SK-N-SH treated with all-trans-retinoic acid at 6 μM for 48 hours (cell line): ENCODE measurements at regions not wholly inside any gene's neighbourhood (a gene's known extent, or its start where the extent isn't known, plus 50 kb on each side); places are given as distances from the start of the nearest gene placed in this dataset.
A peak's percentile ranks its signal among the peaks of the same experiment; 100 is the strongest.

ENCODE experiments used
- ATAC-seq: fragments of 200-7000 bp; cut with Tn5 transposase; 3 replicates; pipeline ENCODE4 v1.9.1; 2020; ENCODE audit warnings: mild to moderate bottlenecking, moderate library complexity
- ARNTL ChIP-seq: fragments of 450-650 bp; formaldehyde crosslinking; IDR thresholded peaks from 2 replicates; pipeline ENCODE4 v1.5.0; 2020; ENCODE audit warnings: low read depth, mild to moderate bottlenecking, moderate library complexity, borderline replicate concordance
- CSDC2 ChIP-seq: fragments of 250-450 bp; sonication (Bioruptor Pico); IDR thresholded peaks from 2 replicates; pipeline ENCODE4 v1.5.0; 2020; ENCODE audit warnings: mild to moderate bottlenecking, moderate library complexity
- ESRRG ChIP-seq: fragments of 250-450 bp; sonication (Bioruptor Pico); IDR thresholded peaks from 2 replicates; pipeline ENCODE4 v1.6.1; 2021; ENCODE audit warnings: mild to moderate bottlenecking
- ISL1 ChIP-seq: fragments of 250-450 bp; sonication (Bioruptor Pico); IDR thresholded peaks from 2 replicates; pipeline ENCODE4 v2.1.2; 2022; ENCODE audit warnings: mild to moderate bottlenecking, moderate library complexity
- OSR1 ChIP-seq: fragments of 250-450 bp; sonication (Bioruptor Pico); IDR thresholded peaks from 2 replicates; pipeline ENCODE4 v1.8.0; 2022; ENCODE audit warnings: moderate library complexity, mild to moderate bottlenecking, inconsistent platforms
- PPARA ChIP-seq: fragments of 250-450 bp; sonication (Bioruptor Pico); IDR thresholded peaks from 2 replicates; pipeline ENCODE4 v1.5.0; 2020; ENCODE audit warnings: mild to moderate bottlenecking, borderline replicate concordance
- RARB ChIP-seq: fragments of 250-450 bp; sonication (Bioruptor Pico); IDR thresholded peaks from 2 replicates; pipeline ENCODE4 v1.8.0; 2021; ENCODE audit warnings: mild to moderate bottlenecking, moderate library complexity
- SNAI2 ChIP-seq: fragments of 250-450 bp; sonication (Bioruptor Pico); IDR thresholded peaks from 2 replicates; pipeline ENCODE4 v1.5.0; 2020; ENCODE audit warnings: mild to moderate bottlenecking, moderate library complexity
- TOX ChIP-seq: fragments of 250-450 bp; sonication (Bioruptor Pico); IDR thresholded peaks from 2 replicates; pipeline ENCODE4 v1.8.0; 2021; ENCODE audit warnings: mild to moderate bottlenecking, moderate library complexity, borderline replicate concordance
- ZC3H10 ChIP-seq: fragments of 250-450 bp; sonication (Bioruptor Pico); IDR thresholded peaks from 2 replicates; pipeline ENCODE4 v1.5.1; 2021; ENCODE audit warnings: mild to moderate bottlenecking, moderate library complexity
- ZFP3 ChIP-seq: fragments of 250-450 bp; sonication (Bioruptor Pico); IDR thresholded peaks from 2 replicates; pipeline ENCODE4 v1.5.0; 2020; ENCODE audit warnings: mild to moderate bottlenecking, moderate library complexity
- ZFP30 ChIP-seq: fragments of 450-650 bp; formaldehyde crosslinking; IDR thresholded peaks from 2 replicates; pipeline ENCODE4 v1.5.0; 2022; ENCODE audit warnings: mild to moderate bottlenecking, moderate library complexity
- ZNF565 ChIP-seq: fragments of 450-650 bp; formaldehyde crosslinking; conservative IDR thresholded peaks from 2 replicates; pipeline ENCODE4 v1.5.0; 2020; ENCODE audit warnings: low read depth, mild to moderate bottlenecking, moderate library complexity
- ZNF70 ChIP-seq: fragments of 450-650 bp; formaldehyde crosslinking; IDR thresholded peaks from 2 replicates; pipeline ENCODE4 v1.5.0; 2020; ENCODE audit warnings: mild to moderate bottlenecking, moderate library complexity
- ZNF8 ChIP-seq: fragments of 450-650 bp; formaldehyde crosslinking; IDR thresholded peaks from 2 replicates; pipeline ENCODE4 v1.5.0; 2020; ENCODE audit warnings: mild to moderate bottlenecking, moderate library complexity
- TF ChIP-seq, protein P1 (sequence below): fragments of 250-450 bp; sonication (Bioruptor Pico); IDR thresholded peaks from 2 replicates; pipeline ENCODE4 v1.8.0; 2020; ENCODE audit warnings: mild to moderate bottlenecking, moderate library complexity, borderline replicate concordance
- TF ChIP-seq, protein P2 (sequence below): fragments of 250-450 bp; sonication (Bioruptor Pico); IDR thresholded peaks from 2 replicates; pipeline ENCODE4 v1.5.1; 2020; ENCODE audit warnings: low read depth, mild to moderate bottlenecking, moderate library complexity
- TF ChIP-seq, protein P3 (sequence below): fragments of 250-450 bp; sonication (Bioruptor Pico); IDR thresholded peaks from 2 replicates; pipeline ENCODE4 v1.8.0; 2021; ENCODE audit warnings: low read depth, mild to moderate bottlenecking, moderate library complexity, borderline replicate concordance
- TF ChIP-seq, protein P4 (sequence below): fragments of 250-450 bp; sonication (Bioruptor Pico); IDR thresholded peaks from 2 replicates; pipeline ENCODE4 v1.5.1; 2021; ENCODE audit warnings: mild to moderate bottlenecking, moderate library complexity

DNA sequence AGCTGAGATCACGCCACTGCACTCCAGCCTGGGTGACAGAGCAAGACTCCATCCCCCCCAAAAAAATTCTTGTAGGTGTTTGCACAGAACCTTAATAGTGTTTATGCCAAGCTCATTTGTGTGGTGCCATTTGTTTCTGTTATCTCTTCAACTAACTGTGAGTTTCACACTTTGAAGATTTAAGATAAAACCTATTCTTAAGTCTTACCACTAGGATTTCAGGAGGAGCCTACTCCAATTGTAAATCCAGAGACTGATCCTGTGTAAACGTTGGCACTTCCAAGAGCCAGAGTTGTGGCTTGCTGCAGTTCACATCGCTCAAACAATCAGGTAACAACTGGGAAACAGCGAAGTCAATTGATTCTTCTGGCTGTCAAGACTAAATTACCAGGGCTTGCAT, 242.4 kb upstream of the SATB1 start:
- TF ChIP-seq, protein P1, sequence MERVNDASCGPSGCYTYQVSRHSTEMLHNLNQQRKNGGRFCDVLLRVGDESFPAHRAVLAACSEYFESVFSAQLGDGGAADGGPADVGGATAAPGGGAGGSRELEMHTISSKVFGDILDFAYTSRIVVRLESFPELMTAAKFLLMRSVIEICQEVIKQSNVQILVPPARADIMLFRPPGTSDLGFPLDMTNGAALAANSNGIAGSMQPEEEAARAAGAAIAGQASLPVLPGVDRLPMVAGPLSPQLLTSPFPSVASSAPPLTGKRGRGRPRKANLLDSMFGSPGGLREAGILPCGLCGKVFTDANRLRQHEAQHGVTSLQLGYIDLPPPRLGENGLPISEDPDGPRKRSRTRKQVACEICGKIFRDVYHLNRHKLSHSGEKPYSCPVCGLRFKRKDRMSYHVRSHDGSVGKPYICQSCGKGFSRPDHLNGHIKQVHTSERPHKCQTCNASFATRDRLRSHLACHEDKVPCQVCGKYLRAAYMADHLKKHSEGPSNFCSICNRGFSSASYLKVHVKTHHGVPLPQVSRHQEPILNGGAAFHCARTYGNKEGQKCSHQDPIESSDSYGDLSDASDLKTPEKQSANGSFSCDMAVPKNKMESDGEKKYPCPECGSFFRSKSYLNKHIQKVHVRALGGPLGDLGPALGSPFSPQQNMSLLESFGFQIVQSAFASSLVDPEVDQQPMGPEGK (CRISPR knock-in tag) = no peak
- no peak for TF ChIP-seq ZNF70 (CRISPR knock-in tag)
- TF ChIP-seq RARB = no peak
- TF ChIP-seq, all 23 proteins: peak for 0
- no peak for ATAC-seq

DNA sequence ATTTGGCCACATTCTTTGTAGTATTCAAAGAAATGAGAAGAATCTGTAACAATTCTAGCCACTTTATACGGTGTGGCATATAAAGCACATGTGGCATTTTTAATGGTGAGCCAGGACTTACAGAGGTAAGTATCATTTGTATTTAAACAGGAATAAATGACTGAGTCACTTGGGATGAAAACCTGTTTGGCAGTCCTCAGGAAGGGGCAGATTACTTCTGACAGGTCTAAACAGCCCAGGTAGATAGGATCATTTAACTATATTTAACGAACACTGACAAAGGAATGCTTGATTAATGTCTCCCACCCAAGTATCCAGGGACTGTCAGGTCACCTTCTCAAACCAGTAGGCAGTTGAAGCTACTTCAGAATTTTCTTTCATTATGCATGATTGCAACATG, 241.5 kb upstream of the SATB1 start:
- TF ChIP-seq ZFP30 (no peak), ZNF70 (CRISPR knock-in tag) (no peak), CSDC2 (CRISPR knock-in tag) (no peak), TOX (CRISPR knock-in tag) (no peak), PPARA (CRISPR knock-in tag) (no peak), ZFP3 (CRISPR knock-in tag) (no peak), OSR1 (CRISPR knock-in tag) (no peak), ARNTL (CRISPR knock-in tag) (no peak)
- TF ChIP-seq, protein P2, sequence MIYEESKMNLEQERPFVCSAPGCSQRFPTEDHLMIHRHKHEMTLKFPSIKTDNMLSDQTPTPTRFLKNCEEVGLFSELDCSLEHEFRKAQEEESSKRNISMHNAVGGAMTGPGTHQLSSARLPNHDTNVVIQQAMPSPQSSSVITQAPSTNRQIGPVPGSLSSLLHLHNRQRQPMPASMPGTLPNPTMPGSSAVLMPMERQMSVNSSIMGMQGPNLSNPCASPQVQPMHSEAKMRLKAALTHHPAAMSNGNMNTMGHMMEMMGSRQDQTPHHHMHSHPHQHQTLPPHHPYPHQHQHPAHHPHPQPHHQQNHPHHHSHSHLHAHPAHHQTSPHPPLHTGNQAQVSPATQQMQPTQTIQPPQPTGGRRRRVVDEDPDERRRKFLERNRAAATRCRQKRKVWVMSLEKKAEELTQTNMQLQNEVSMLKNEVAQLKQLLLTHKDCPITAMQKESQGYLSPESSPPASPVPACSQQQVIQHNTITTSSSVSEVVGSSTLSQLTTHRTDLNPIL (CRISPR knock-in tag) = no peak
- TF ChIP-seq, protein P1 (CRISPR knock-in tag) = no peak

DNA sequence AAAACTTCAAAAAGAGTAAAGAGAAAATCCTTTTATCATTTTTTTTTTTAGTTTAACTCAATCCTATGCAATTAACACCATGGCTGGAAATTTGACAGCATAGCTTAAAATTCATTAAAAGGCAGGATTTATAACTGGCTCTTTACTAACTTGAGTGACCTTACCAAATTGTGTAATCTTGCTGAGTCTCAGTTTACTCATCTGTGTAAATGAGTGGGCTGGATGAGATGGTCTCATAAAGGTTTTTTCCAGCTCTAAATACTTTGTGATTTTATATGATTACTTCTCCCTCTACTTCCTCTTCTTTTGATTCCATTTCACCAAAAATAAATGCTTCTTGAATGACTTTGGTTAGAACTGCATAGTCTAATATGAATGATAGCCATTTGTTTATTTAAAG, 234.9 kb upstream of the SATB1 start:
- TF ChIP-seq, protein P2 (CRISPR knock-in tag) = no peak
- TF ChIP-seq ZC3H10 (CRISPR knock-in tag) = no peak
- TF ChIP-seq CSDC2 (CRISPR knock-in tag) = no peak
- no peak for TF ChIP-seq OSR1 (CRISPR knock-in tag)
- TF ChIP-seq, protein P3, sequence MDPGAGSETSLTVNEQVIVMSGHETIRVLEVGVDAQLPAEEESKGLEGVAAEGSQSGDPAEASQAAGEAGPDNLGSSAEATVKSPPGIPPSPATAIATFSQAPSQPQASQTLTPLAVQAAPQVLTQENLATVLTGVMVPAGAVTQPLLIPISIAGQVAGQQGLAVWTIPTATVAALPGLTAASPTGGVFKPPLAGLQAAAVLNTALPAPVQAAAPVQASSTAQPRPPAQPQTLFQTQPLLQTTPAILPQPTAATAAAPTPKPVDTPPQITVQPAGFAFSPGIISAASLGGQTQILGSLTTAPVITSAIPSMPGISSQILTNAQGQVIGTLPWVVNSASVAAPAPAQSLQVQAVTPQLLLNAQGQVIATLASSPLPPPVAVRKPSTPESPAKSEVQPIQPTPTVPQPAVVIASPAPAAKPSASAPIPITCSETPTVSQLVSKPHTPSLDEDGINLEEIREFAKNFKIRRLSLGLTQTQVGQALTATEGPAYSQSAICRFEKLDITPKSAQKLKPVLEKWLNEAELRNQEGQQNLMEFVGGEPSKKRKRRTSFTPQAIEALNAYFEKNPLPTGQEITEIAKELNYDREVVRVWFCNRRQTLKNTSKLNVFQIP (CRISPR knock-in tag) = no peak
- no peak for TF ChIP-seq ZNF8 (CRISPR knock-in tag)
- no peak for TF ChIP-seq ZNF70 (CRISPR knock-in tag)
- TF ChIP-seq ARNTL (CRISPR knock-in tag) = no peak
- no peak for TF ChIP-seq SNAI2 (CRISPR knock-in tag)
- TF ChIP-seq ZNF565 (CRISPR knock-in tag) = no peak
- TF ChIP-seq TOX (CRISPR knock-in tag) = no peak
- no peak for TF ChIP-seq RARB
- no peak for TF ChIP-seq ESRRG (CRISPR knock-in tag)
- TF ChIP-seq, all 23 proteins: peak for 0
- no peak for ATAC-seq

More for the DNA sequence above, 241.5 kb upstream of the SATB1 start:
- no peak for ATAC-seq

DNA sequence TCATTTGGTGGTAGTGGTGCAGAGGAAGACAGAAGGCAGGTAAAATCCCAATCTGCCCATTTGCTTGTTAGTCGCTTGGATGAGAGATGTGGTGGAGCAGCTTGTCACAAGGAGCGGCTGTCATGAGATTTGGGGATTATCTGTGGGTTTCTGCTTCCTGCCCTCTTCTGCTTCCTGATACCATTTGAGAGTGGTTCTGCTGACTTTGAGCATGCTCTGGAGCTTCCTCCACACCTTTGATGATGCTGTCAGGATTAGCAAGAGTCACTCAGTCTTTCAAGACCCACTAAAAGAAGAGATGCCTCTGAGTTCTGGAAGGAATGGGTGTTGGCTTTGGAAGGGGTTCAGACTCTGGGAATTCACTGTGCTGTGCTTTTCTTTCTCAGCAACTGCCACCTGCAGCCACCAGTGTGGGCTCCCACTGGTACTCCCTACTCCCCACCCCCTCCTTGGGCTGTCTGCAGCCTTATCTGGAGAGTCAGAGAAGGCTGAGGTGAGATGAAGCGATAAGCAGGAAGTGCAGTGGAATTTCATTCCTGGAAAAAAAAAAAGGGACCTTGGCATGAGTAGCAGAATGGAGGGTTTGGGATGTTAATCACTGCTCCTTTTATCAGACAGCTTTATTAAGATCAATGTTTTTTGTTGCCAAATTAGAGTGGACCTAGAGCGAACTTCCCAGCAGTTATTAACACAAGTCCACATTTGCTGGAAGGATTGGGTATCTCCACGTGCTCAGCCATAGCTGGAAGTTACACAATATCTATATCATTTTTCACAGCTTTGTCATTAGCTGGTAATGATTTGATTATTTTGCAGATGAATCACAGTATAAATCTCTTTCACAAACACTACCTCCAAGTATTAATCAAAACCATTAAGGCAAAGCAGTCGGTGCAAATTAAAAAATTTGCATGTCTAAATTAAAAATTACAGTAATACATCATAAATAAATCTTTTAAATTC, 233.0 kb upstream of the SATB1 start:
- no peak for ATAC-seq
- TF ChIP-seq ISL1 (CRISPR knock-in tag) (peak; percentile 78), OSR1 (CRISPR knock-in tag) (no peak), ZFP30 (no peak)
- TF ChIP-seq, protein P4, sequence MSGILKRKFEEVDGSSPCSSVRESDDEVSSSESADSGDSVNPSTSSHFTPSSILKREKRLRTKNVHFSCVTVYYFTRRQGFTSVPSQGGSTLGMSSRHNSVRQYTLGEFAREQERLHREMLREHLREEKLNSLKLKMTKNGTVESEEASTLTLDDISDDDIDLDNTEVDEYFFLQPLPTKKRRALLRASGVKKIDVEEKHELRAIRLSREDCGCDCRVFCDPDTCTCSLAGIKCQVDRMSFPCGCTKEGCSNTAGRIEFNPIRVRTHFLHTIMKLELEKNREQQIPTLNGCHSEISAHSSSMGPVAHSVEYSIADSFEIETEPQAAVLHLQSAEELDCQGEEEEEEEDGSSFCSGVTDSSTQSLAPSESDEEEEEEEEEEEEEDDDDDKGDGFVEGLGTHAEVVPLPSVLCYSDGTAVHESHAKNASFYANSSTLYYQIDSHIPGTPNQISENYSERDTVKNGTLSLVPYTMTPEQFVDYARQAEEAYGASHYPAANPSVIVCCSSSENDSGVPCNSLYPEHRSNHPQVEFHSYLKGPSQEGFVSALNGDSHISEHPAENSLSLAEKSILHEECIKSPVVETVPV (CRISPR knock-in tag) = no peak
- TF ChIP-seq, all 23 proteins: peak for 1
